ENCODE measurements at regions not wholly inside any gene's neighbourhood (a gene's known extent, or its start where the extent isn't known, plus 50 kb on each side); places are given as distances from the start of the nearest gene placed in this dataset.

GRCh38 chr20:6212903-6213302, 90.1 kb upstream of the FERMT1 start:
- DNase-seq (ENCODE audit: low read depth), result no peak

- DNase-seq (ENCODE audit: low read depth), result no peak
Measured at GRCh38 chr20:6209093-6209492, 86.3 kb upstream of the FERMT1 start.

- DNase-seq (ENCODE audit: low read depth), result no peak
Measured at GRCh38 chr20:6200092-6200491, 77.3 kb upstream of the FERMT1 start.

GRCh38 chr20:6185268-6185667, 62.4 kb upstream of the FERMT1 start:
- no peak for DNase-seq (ENCODE audit: low read depth)

GRCh38 chr20:6184086-6184485, 61.3 kb upstream of the FERMT1 start:
- no peak for DNase-seq (ENCODE audit: low read depth)

GRCh38 chr20:6180531-6180930, 57.7 kb upstream of the FERMT1 start:
- DNase-seq (ENCODE audit: low read depth), result no peak

GRCh38 chr20:6178537-6178936, 55.7 kb upstream of the FERMT1 start:
- DNase-seq (ENCODE audit: low read depth), result no peak

- DNase-seq (ENCODE audit: low read depth), result no peak
Measured at GRCh38 chr20:6173481-6173880, 50.7 kb upstream of the FERMT1 start.

Data from non-pigmented ciliary epithelial cell (primary cell).